ENCODE measurements at regions not wholly inside any gene's neighbourhood (a gene's known extent, or its start where the extent isn't known, plus 50 kb on each side); places are given as distances from the start of the nearest gene placed in this dataset.
"Not testable (repeated sequence)": the region's sequence is repeated elsewhere in the genome, so short reads cannot be mapped to it uniquely, and the experiment has no call there.

DNA sequence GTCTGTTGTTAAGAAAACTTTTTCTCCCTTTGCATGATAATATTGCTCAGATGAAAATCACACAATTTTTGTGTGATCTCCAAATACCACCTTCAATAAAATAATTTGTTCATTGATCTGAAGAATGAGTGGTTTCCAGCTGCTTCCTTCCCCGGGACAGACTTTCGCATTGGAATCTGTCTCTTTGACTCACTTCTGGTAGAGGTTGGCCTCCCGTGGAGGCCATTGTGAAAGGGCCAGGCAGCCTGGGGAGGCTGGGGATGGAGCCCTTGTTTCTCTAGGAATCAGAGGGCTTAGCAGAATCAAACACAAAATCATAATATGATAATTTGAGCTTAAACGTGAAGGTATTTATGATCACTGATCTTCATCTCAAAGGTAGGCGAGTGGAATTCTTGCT lies 135.0 kb upstream of the ZNF536 start:
- no peak for DNase-seq (ENCODE audit: low spot score)

DNA sequence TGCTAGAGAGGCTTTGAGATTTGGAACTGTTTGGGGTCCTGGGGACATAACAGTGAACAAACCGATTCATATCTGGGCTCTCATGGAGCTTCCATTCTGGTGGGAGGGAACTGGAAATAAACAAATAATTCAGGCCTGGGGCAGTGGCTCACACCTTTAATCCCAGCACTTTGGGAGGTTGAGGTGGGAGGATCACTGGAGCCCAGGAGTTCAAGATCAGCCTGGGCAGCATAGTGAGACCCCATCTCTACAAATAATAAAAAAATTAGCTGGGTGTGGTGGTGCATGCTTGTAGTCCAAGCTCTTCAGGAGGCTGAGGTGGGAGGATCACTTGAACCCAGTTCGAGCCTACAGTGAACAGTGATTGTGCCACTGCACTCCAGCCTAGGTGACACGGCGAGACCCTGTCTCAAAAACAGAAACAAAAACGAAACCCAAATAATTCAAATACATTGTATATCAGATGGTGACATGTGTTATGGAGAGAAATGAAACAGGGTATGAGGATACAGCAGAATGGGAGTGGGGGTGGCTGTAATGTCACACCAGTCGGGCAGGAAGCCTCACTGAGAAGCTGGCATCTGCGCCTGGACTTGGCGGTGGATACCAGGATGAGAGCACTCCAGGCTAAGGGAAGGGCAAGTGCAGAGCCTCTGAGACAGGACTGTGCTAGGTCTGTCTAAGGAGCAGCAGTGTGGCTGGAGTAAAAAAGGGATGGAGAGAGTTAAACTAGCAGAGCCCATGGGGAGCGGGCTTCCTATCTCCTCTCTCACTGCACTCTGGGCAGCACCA lies 131.1 kb upstream of the ZNF536 start:
- no peak for DNase-seq (ENCODE audit: low spot score)

DNA sequence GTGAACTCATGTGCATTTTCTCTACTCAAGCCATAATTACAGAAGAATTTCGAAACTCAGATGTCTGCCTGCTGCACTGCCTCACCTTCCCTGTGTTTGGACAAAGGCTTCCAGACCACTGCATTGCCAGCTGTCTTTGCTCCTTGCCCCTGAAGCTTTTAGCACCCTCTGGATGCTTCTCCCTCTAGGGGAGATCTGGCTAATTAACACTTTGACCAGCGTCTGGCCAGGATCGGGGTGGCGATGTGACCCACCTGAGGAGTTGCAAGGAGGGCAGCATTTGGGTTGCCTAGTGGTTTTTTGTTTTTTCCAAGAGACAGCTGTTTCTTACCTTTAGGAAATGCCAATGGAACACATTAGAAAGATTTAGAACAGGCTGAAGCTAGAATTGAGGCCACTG lies 127.7 kb upstream of the ZNF536 start:
- no peak for DNase-seq (ENCODE audit: low spot score)

DNA sequence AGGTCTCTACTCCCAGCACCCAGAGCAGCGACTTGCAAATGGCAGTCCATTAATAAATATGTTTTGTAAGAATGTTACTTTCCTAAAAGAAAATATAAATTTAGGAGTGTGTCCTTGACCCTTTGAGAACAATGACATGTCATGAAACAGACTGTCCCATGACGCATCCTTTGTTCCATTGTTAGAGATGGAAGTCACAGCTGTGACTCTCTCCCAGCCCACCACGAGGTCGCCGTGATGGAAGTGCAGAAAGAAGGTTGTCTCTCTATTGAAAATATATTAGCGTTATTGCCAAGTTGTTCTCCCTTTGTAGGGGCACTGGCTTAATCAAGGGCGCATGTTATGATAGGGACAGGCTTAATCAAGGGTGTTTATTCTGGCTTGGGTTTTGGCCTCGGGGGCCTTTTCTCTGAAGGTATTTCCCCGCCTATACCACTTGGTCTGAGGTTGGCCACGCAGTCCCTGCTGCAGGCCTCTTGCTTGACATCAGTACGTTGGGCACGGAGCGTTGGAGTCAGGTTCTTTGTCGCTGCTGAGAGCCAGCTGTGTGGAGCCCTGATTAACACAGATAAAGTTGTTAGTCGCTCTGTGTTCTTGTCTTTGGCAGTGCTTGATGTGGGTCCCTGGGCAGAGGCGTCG lies 126.7 kb upstream of the ZNF536 start:
- no peak for DNase-seq (ENCODE audit: low spot score)

DNA sequence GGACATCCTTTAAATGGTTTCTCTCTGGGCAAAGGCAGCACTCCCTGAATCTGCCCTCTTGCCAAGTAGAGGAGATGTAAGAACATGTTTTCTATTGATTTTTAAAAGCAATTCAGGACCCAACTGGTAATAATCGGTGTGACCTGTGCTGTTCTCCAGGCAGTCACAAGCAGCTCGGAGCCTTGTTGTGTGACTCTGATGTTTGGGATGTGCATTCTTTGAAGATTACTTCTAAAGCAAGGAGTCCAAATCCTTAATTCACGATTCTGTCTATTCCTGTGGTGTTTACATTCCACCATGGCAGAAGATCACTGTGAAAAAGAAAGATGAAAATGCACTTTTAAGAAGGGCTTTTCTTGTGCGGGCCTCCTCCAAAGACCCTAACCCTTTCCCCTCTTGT lies 122.3 kb upstream of the ZNF536 start:
- no peak for DNase-seq (ENCODE audit: low spot score)

DNA sequence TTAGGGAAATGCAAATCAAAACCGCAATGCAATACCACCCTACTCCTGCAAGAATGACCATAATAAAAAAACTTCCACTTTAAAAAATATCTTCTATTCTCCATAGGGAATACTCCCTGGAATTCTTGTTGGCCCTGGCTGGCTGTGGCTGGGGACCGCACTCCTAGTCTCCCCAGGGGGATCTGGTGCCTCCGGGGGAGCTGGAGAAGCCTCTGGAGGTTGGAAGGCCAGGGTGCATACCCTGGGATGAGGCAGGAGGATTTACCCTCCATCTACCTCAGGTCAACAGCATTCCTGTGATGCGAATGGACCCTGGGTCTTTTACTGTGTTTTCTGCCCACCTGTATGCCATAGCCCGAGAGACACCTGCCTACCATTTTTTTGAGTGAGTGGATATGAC lies 120.0 kb upstream of the ZNF536 start:
- DNase-seq (ENCODE audit: low spot score) = no peak

DNA sequence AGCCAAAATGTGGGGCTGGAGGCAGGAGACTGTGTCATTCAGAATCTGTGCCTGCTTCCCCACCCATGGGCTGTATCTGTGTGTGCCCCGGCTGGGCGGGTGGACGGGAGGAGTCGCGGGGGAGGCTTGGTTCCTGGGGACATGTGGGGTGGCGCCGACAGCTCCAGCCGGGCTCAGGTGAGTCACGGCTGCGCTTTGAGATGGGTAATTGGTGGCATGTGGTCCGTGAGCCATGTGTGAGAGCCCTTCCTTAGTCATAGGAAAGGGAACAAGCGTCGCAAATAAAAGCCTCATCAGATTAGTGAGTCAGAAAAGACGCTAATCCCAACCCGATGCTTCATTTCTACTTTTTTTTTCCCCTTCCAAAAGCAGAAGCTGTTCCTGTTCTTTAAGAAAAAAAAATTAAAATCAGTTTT lies 118.6 kb upstream of the ZNF536 start:
- DNase-seq (ENCODE audit: low spot score) = no peak

DNA sequence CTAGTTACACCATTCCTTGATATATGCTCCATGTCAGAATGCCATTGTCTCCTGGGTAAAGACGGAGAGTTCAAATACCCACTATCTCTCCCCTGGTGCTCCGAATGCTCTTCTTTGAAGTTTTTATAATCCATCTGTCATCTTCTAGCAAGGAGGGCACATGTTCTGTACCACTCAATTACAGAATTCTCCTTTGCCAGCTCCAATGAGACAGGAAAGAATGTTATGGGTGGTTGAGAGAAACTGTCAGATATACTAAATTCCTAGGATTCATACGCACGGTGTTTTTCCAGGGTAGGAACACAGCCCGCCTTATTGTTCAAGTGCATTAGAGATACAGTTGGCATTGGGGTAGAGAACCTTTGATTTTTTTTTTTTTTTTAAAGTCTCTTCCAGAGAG lies 118.0 kb upstream of the ZNF536 start:
- DNase-seq (ENCODE audit: low spot score) = no peak

DNA sequence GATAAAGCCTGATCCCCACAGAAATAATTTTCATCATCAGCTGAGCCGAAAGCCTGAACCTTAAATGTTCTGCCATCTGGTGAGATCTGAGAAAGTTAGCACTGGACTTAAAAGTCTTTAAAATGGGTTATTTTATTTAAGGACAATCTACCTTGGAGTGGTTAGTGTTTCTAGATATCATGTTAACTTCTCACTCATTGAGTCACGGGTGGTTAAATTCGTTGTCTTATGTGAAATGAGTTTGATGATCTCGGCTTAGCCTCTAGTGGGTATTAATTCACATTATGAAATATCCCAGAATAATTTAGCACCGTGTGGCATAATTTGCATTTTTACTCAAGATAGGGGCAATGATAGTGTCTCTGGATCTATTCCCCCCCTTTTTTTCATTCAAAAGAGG lies 117.4 kb upstream of the ZNF536 start:
- no peak for DNase-seq (ENCODE audit: low spot score)

DNA sequence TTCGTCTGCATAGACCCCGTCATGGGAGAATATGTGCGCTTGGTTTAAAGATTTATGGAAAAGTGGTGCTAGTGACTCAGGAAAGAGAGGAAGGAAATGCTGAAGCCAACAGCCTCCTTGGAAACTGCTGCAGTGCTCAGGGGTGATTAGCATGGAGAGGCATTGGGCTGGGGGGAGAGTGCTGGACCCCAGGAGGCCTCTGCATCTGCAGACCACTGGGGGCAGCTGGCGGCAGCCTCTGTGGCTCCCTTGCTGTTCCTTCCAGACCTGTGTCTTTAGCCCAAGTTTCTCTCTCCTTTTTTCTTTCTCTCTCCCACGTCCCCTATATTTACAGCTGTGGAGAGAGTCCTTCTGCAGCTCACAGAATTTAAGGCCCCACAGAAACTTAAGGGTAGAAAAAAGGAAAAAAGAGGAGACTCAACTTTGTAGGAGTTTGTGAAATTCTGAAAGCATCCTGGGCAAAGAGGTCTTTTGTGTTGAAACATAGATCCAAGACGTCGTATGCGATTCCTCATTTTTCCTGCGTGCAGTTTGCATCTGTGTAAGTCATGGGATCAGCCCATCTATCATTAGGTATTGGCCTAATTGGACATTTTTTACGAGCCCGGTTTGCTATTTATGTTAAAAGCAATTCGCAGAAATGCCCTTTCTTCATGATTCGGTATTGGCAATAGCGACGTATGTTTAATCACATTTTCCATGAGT lies 116.2 kb upstream of the ZNF536 start:
- no peak for DNase-seq (ENCODE audit: low spot score)

DNA sequence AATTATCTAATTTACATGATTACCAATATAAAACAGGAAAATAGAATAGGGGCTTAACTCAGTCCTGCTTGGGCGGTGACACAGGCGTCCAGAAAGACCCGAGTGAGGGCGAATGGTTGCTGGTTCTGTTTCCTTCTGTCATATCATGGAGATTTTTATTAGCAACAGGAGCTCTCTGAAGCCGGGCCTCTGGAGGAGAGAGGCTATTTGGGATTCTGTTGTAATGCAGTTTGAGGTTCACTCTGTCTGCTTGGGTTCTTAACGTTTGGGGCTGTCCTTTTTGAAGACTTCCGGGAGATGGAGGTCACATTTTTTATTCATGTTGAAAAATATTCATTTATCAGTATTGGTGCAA lies 115.7 kb upstream of the ZNF536 start:
- no peak for DNase-seq (ENCODE audit: low spot score)

DNA sequence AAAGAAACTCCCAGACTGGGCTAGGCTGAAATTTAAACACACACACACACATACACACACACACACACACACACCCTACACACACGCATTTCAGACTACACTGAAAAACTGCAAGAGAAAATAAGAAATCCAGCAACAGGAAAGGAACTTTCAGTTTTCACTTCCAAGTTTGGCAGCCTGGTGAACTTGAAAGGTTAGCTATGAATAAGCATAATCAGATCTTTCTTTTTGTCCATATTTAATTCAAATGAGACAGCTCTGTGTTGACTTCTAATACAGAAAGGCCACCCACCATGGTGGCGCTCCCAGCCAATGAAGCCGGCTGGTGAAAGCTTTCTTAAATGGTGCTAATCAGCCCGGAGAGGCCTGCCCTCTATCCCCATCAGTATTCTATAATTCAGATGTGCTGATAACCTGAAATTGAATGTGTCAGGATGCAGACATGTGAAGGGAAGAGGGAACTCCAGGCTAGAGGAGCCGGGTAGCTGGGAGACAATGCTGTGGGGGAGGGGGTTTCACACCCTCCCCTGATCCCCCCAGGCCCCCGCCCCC lies 108.3 kb upstream of the ZNF536 start:
- DNase-seq (ENCODE audit: low spot score) = no peak

DNA sequence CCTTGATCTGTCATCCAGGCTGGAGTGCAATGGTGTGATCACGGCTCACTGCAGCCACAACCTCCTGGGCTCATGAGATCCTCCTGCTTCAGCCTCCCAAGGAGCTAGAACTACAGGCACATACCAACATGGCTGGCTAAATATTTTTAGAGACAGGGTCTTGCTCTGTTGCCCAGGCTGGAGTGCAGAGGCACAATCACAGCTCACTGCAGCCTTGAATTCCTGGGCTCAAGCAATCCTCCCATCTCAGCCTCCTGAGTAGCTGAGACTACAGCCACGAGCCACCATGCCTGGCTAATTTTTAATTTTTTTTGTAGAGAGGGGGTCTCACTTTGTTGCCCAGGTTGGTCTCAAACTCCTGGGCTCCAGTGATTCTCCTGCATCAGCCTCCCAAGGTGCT lies 106.3 kb upstream of the ZNF536 start:
- not testable (repeated sequence) for DNase-seq (ENCODE audit: low spot score)

DNA sequence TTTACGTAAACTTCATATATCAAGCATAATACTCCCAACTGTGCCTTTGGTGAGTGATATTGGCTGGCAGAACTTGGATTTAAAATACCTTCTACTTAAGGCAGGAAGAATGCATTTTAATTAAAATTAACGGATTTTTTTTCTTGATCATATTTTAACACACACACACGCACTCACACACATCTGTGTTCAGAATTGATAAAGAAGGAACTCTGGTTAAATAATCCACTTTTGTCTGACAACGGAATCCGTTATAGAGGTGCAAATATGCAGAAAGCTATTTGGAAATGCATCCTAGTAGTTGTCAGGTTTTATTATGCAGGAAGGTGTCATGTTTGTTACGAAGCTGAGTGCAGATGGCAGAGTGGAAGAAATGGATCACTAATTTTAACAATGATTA lies 105.5 kb upstream of the ZNF536 start:
- DNase-seq (ENCODE audit: low spot score) = no peak

DNA sequence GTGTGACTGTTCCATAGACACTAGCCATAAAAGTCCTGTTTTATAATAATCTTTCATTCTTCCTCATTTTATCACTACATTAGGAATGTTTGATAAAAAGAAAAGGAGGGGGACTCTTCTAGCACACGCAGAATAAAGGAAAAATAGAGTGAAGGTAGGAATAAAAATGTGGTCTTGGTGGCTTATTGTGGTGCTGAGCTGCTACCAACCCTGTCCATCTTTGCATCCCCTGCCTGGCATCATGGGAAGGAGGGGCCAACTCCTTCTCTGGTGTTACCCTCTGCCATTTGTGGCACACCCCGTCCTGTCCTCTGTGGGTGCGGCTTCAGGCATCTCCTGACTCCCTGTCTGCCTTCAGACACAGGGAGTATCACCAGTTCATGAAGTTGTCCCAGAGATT lies 104.9 kb upstream of the ZNF536 start:
- no peak for DNase-seq (ENCODE audit: low spot score)

DNA sequence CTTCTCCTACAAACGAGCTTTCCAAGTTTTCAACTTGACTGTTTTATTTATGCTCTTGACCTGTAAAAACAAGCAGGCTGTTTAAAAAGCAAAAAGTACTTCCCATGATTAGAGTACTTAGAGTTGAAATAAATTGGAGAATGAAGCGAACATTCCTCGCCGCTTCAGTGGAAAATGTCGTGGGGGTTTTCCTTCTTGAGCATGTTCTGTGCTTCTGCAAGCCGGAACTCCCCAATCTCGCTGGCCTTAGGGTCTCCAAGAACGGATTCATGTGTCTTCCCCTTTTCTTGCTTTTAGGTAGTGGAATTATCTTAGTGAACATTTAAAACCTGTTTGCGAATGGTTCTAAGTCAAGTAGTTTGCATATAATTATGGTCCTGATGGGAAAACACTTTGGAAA lies 103.6 kb upstream of the ZNF536 start:
- DNase-seq (ENCODE audit: low spot score) = no peak

DNA sequence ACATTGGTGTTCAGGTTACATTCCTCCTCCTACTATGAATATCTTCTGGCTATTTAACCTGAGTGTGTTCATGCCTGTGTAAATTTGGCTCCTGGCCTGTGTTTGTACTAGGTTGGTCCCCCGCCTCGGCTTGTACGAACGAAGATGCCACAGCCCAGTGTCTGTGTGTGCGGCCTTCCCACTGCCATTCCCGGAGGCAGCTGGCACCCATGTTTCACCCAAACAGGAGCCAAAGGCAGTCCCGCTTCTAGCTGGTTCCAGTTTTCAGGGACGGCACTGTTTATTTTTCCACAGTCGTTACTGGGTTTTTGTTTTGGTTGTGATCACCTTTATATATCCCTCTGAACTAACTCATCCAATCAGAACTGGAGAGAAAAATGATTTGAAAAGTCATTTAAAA lies 102.5 kb upstream of the ZNF536 start:
- no peak for DNase-seq (ENCODE audit: low spot score)

DNA sequence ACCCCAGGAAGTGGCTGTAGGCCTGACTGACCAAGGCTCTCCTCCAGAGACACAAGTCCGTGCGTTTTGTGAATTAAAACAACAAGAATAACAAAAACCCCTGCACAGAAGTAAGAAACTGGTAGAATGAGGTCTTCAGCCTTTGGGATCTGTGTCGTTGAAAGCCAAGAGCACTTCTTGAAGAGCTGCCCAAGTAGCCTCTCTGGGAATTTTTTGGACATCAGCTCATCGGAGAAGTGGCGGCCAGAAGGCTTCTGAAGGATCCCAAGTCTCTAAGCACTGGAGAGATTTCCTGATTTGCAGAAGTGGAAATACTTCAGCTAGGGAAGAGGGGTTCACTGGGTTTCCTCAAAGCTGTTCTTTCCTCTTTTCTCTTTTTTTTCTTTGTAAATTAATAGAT lies 100.4 kb upstream of the ZNF536 start:
- DNase-seq (ENCODE audit: low spot score) = no peak

DNA sequence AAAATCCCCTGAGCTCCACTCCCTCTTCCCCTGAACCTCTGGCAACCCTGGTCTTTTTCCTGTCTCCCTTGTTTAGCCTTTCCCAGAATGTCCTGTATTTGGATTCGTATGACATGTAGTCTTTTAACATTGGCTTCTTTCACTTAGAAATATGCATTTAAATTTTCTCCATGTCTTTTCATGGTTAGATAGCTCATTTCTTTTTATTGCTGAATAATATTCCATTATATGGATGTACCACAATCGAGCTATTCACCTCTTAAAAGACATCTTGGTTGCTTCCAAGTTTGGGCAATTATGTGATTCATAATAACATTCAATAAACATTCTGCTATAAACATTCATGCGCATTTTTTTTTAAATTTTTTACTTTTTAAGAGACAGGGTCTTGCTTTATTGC lies 99.6 kb upstream of the ZNF536 start:
- no peak for DNase-seq (ENCODE audit: low spot score)

DNA sequence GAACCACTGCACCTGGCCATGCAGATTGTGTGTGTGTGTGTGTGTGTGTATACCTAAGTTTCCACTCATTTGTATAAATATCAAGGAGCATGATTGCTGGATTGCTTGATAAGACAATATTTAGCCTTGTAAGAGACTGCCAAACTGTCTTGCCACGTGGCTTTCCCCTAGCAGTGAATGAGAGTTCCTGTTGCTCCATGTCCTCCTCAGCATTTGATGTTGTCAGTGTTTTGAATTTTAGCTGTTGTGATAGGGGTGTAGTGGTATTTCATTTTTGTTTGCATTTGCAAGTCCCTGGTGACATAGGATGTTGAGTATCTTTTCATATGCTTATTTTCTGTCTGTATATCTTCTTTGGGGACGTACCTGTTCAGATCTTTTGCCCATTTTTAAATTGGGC lies 99.0 kb upstream of the ZNF536 start:
- no peak for DNase-seq (ENCODE audit: low spot score)

DNA sequence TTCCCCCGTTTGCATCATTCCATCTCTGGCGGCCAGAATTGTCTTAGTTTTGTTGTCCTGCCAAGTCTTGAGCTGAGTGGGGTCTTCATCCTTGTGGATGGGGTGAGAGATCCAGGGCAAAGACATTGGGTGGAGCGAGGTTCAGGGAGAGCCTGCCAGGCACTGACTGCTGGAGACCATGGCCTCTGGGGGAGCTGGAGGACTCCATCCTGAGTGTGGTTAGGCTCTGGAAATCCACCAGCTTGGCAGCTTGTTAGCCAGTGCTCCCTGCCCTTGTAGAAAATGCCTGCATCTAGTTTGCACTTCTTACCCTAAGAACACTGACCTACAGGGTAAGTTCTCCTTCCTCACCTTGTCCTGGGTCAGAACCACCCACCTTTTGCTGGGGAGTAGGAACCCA lies 97.2 kb upstream of the ZNF536 start:
- DNase-seq (ENCODE audit: low spot score) = no peak

DNA sequence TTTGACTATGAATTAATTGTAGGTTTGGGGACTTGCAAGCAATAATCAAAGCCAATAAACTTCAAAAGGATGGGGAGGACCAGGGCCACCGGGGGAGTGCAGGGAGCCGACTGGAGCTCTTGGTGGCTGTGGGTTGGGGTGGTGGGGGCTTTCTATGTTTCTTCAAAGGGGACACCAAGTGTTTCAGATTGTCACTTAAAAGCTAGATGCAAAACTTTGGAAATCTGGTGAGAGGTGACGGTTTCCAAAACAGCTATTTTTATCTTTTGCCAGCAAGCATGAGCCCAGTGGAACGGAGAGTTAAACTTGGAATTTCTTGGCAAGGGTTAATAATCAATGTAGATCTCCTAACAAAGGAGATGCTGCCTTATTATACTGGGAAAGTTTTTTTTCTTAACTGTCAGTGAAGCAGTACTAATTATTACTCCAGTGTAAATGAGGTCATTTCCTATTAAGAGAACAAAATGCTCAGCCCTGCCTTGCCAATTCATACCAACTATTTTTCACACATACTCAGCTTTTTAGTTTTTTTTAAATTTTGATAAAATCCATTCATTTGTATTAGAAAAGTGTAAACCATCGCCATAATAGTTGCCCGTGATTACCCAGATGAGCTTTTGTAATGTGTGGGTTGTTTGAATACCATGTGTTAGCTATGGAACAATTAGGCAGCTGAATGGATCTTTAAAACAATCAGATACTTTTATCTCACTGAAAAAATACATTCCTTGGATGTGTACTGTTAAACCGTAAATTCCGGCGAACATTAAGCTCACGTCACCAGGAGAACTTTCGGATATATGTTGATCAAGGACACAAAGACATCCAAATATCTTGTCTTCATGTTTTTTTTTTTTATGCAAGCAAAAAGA lies 95.9 kb upstream of the ZNF536 start:
- no peak for DNase-seq (ENCODE audit: low spot score)
